ENCODE measurements at regions not wholly inside any gene's neighbourhood (a gene's known extent, or its start where the extent isn't known, plus 50 kb on each side); places are given as distances from the start of the nearest gene placed in this dataset.
"Not testable (repeated sequence)": the region's sequence is repeated elsewhere in the genome, so short reads cannot be mapped to it uniquely, and the experiment has no call there.

DNA sequence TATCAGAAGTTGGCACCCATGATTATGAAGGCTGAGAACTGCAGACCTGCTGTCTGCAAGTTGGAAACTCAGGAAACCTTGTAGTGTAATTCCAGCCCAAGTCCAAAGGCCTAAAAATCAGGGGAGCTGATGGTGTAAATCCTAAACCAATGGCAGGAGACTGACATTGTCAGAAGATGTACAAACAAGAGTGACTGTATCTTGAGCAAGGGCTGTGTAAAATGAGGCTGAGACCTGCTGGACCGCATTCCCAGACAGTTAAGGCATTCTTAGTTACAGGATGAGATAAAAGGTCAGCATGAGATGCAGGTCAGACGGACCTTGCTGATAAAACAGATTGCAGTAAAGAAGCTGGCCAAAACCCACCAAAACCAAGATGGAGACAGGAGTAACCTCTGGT, 147.7 kb downstream of the COG6 start:
- DNase-seq, result no peak

DNA sequence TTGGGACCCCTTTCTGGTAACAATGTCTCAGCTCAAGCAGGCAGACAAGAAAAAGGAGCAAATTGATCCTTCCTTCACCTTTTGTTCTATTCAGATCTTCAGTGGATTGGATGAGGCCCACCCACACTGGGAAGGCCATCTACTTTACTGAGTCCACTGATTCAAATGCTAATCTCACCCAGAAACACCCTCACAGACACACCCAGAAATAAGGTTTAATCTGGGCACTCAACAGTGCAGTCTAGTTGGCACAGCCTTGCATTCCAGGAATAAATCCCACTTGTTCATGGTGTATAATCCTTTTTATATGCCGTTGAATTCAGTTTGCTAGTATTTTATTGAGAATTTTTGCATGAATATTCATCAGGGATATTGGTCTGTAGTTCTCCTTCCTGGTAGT, 148.4 kb downstream of the COG6 start:
- no peak for DNase-seq

DNA sequence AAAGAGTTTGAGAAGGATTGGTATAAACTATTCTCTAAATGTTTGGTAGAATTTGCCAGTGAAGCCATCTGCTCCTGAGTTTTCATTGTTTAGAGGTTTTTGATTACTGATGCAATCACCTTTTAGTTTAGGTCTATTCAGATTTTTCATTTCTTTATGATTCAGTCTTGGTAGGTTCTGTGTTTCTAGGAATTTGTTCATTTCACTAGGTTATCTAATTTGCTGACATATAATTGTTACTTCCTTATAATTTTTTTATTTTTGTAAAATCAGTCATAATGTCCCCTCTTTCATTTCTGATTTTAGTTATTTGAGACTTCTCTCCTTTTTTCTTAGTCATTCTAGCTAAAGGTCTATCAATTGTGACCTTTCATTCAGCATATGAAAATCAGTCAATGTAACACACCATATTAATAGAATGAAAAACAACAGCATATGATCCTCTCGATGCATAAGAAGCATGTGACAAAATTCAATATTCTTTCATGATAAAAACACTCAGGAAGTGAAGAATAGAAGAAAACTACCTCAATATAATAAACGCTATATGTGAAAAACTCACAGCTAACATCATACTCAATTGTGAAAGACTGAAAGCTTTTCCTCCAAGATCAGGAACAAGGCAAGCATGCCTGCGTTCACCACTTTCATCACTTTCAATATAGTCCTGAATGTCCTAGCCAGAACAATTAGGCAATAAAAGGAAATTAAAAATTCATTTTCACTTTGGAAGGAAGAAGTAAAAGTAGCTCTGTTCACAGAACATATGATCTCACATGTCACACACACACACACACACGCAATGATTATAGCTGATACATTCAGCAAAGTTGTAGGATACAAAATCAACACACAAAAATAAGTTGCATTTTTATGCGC, 149.1 kb downstream of the COG6 start:
- DNase-seq, result no peak

DNA sequence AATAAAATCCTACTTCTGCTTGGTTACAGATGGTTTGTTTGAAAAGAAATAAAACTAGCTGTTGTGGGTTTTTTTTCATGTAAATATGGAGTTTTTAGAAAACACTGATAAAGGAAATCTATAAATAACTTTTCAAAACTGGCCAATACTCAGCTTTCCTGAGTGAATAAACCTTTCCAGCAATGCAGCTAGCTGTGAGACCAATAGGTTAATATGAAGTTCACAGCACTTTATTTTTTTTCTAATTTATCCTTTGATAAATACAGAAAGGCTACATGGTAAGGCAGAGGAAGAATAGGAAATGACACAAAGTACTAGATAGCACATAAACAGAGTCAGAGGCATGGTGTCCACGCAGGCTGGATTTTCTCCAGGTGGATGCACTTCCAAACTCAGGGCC, 154.0 kb downstream of the COG6 start:
- DNase-seq, result no peak

DNA sequence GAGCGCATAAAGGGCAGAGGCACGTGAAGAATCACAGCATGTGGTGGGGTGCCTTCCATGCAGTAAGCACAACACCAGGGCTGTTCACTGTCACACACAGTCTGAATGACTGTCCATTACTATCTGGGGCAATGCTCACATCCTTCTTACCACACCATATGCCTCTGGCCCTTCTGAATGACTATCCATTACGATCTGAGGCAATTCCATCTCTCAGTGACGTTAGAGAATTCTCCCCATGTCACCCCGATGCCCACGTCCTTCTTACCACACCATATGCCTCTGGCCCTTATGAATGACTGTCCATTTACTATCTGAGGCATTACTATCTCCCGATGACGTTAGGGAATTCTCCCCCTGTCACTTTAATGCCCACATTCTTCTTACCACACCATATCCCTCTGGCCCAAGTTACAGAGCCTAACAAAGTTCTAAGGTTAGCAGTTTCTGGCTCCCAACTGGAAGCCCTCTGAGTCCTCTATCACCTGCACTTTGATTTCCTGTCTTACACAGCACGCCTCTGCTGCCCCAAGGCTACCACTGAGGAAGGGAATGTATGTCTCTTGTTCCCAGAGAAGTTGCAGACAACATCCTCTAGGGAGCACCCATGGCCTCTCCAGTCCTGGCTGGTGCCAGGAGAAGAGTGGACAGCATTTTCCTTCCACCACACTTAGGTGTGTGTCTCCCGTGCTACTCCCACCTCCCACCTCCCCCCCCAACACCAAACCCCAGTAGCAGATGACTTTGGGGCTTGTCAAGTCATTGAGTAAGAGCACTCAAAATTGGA, 154.8 kb downstream of the COG6 start:
- DNase-seq, result no peak

DNA sequence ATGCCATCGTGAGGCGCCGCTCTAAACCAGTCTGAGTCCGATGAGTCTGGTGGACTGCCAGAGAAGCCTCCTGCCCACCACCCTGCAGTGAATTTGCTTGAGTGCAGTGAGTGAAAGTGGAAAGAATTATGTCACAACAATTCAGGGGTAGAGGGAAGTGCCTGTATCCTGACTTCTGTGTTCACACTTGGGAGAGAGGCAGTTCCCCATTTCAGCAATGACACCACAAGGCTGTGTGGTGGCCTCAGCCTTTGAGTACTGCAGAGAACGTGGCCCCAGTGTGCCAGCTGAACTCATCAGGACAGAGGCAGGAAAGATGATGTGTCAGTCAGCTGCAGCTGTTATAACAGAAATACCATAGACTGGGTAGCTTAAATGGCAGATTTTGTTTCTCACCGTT, 155.6 kb downstream of the COG6 start:
- no peak for DNase-seq

DNA sequence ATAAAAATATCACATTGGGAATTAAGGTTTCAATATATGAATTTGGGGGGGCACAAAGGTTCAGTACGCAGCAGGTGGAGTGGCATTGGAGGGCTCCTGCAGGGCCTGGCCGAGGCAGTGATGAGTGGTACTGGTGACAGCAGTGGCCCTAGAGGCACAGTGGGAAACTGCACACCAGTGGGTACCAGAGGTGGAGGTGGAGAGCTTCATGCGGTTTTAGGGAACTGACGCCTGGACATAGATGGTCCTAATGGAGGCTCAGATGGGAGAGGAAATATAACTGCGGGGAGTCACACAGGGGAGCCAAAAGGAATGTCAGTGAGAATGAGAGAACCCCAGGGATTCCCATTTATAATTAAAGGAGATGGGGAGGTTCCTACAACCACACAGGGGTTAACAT, 156.2 kb downstream of the COG6 start:
- DNase-seq, result no peak

DNA sequence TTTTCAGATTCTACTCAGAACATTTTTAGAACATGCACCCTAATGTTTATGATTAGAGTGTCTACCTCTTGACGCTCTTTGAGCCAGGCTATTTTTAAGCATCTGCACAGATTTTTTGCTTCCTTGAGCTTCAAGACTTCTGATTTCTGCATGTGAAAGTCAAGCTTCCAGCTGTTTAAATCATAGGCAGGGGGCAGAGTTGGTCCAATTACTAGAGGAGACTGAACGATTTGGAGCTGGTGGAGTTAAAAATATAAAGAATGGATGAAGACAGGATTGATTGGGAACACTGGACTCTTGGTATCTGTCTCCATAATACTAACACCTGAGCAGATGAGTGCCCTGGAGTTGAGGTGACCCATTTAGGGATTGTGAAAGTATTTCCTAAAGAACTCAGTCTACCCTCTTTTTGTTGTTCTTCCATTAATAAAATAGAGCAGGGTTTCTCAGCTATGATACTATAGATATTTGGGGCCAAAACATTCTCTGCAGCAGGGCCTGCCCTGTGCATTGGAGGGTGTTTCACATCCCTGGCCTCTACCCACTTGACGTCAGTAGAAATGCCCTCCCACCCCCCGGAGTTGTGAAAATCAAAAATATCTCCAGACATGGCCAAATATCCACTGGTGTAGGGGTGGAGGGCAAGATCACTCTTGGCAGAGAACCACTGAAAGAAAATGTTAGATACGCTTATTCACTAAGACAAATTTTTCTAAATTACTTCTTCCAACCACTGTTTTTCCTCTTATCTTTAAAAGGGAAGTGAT, 160.1 kb downstream of the COG6 start:
- DNase-seq, result no peak

DNA sequence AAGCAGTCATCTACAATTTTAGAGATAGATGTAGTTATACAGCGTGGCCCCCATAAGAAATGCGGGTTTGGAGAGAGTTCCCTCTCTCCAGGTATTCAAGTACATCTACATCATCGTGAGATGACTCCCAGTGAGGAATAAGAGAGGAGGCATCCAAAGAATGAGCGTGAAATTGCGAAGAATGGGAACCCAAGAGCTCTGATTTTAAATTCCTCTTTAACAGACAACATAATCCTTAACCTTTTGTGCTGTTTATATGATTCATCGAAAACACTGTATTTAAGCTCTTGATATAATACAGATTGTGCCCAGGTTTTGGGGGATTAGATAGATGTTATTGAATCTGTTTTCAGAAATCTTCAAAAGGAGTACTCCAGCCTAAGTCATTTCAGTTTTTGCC, 161.5 kb downstream of the COG6 start:
- no peak for DNase-seq

DNA sequence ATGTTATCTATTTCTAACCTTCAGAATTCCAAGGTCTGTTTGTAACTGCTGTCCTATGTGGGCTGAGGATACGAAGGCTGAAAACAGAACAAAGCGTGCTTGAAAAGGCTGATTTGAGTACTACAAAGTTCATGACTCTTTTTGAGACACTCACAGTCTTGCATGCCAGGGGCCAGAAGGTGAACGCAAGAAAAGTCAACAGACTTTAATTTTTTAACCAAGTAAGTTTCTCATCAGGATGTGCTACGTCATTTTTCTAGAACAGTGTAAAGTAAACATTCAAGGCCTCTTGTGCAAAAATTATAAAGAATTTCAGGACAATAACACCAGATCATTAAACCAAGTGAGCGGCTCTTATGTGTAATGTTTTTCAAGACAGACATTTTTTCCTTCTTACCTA, 163.5 kb downstream of the COG6 start:
- DNase-seq, result no peak

DNA sequence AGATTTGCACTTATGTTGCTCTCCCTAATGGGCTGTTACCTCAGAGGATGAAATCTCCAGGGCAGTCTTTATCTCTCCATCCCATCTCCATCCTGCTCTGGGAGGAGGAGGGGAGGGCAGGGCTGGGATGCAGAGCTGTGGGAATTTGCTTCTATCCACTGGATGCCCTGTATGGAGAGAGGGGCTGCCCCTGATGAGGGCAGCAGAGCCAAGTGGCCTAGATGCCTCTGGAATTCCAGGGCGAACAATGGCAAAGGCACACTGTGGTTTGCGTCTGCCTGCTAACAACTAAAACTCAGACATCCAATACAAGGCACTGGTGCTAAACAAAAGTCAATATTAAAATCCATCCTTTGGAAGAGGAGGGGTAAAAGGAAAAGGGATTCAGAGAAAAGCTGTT, 165.1 kb downstream of the COG6 start:
- DNase-seq, result no peak

DNA sequence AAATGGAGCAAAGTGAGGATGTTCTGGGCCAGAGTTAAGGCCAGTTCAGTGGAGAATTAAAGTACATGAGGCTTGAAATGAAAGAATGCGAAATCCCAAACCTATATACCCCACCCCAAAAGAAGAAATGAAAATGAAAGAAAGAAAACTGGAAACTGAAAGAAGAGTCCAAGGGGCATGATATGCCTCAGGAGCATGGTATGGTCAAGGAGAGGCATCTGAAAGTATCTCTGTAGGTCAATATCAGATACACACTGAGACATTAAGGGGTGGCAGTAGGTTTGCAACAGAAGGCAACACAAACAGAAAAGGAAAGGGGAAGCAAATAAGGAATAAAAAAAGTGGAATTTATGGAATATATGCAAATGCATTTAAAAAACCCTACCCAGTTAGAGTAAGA, 166.5 kb downstream of the COG6 start:
- no peak for DNase-seq

DNA sequence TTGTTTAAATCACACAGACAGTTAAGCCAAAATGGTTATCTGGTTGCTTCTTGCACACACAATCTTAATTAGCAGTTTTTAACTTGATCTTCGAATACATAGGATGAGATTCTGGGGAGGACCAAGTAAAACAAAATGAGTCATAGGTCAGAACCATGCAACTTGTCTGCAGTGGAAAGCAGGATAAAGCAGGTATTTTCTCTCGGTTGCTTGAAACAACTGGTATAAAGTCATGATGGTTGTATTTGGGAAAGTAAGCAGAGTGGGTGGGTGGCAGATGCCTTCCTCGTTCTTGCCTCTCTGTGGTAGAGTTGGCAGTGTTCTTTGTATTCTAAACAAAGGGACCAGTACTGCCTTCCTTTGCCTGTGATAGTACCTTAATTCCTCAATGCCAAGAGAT, 167.0 kb downstream of the COG6 start:
- DNase-seq, result no peak

DNA sequence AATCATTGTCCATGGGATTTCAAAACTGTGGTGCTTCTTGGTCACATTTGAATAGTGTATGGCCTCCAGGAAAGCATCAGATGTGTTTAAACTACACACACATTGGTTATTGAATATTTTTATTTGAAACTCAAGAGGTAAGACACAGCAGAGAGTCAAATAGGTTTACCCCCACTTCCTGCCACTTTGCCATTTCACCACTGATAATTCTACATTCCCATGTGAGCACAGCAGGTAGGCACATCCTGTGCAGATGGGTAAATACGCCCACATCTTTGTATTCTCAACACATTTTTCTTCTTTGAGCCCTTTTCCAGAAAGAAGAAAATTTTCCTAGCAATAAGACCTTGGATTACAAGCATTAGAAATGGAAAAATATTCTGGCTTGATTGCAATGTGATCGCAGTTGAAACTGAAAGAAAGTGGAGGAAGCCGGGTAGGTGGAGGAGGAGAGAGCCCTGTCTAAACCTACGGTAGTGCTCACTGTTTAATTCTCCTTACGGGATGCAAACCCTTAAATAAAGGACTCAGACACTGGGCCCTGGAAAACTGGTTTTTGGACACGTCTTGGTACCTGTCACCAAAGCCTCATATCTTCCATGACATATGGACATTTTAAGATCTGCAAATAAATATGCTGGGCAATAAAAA, 167.7 kb downstream of the COG6 start:
- no peak for DNase-seq

DNA sequence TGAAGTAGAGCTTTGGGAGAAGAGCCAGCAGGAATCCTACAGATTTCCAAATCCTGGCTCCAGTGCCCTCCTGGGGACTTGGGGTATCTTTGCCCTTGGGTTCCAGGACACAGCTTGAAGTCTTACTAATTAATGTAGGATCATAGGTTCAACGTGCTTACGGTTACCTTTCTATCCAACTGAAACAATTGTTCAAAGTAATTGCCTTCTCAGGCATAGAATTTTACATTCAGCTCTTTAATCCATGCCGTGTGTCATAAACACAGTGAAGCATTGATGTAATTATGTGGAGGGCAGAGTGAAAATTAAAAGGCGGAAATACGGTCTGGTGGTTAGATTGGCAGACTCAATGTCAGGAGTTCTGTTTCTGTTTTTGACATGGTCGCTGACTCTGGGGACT, 170.4 kb downstream of the COG6 start:
- DNase-seq, result no peak

DNA sequence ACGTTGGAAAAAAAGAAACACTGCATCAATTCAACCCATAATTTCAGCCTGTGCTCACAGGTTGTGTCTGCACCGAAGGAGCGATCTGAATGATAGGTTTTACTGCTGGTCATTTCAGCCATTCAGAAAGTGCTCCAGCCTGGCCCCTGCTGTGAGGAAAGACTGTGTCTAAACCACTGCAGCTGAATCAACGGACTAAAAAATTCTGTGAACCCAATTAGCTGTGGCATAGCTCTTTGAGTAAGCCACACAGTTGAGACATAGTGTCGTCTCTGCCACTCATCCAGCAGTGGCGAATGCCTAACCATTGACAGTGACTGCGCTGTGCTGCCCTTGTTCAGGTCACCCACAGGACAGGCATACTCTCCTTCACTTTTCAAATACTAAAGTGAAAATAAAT, 179.8 kb downstream of the COG6 start:
- DNase-seq, result no peak

DNA sequence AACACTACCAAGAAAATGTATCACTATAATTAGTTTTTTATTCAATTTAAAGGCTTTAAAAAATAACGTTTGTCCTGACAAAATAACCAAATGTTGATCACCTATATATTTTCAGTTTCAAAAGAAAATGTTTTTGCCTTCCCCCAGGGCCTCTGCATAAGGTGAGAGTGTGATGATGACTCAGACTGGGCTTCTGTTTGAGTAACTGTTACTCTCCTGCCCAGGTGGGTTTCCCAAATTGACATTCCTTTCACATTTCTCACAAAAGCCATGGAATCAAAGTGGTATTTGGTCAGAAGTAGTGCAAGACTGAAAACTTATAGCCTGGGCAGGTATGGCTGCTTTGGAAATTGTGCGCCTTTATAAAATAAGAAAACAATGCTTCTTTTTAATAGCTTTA, 180.6 kb downstream of the COG6 start:
- no peak for DNase-seq

DNA sequence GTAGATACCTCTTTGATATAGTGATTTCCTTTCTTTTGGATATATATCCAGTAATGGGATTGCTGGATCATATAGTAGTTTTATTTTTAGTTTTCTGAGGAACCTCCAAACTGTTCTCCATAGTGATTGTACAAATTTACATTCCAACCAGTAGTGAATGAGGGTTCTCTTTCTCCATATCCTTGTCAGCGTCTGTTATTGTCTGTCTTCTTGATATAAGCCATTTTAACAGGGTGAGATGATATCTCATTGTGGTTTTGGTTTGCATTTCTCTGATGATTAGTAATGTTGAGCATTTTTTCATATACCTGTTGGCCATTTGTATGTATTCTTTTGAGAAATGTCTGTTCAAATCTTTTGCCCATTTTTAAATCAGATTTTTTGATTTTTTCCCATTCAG, 182.4 kb downstream of the COG6 start:
- not testable (repeated sequence) for DNase-seq

DNA sequence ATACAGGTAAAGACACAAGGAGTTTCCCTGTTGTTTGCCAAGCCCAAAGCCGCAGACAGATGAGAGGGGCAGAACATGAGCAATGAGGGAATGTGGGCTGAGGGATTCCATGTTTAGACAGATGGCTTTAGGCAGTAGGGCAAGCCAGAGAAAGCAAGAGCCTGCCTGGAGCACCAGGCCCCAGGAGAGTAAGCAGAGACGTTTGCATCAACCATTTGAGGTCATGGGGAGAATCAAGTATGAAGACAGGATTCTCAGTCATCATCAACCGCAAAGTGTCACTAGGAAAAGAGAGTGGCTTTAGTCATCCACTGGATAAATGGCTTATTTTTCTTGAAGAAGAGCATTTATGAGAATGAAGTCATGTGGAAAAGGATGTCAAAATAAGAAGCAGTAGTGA, 184.7 kb downstream of the COG6 start:
- DNase-seq, result no peak

DNA sequence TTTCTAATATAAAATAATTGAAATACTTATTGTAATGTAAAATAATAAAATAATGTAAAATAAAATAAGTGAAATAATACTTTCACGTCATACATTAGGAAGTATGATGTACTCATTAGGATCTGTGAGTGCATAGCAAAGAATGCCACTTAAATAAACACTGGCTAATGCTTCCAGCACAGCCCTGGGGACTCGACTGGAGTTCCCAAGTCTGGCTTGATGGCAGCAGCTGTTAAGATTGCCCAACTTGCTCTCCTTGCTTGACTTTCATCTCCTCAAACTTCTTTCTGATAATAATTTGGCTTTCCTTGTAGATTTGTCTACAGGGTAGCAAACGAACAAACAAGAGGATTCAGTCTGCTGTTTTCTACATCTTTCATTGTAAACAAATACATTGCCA, 191.9 kb downstream of the COG6 start:
- no peak for DNase-seq

DNA sequence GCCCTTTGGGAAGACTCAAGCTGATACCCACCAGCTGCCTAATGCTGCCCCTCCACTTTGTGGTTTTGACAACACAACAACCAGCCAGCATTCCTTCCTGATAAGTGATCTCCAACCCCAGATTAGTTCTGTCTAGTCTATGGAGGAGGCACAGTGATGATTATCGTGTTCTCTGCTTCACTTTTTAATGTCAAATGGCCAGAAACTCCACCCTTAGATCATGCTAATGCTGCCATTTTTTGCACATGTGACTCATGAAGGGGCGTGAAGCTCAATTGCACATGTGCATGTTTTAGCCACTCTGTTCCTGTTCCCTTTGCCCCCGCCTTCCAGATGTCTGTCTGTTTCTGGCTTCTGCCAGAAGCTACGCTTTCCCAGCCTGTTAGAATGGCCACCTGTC, 199.8 kb downstream of the COG6 start:
- no peak for DNase-seq

DNA sequence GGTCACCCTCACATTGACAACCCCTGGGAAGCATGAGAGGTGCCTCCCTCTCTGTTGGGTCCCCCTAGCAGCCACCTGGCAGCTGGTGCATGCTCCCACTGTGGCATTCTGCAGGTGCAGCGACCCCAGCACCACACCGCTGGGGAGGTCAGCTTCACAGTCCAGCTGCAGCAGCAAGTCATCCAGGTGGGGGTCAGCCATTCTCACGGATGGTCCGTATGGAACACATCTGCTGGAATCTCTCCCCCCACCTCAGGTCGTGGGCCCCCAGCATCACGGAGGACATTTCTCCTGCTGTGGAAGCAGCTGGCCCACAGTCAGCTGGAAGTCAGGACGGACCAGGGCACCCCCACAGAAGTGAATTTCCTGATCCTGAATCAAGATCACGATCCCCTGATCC, 201.3 kb downstream of the COG6 start:
- no peak for DNase-seq

DNA sequence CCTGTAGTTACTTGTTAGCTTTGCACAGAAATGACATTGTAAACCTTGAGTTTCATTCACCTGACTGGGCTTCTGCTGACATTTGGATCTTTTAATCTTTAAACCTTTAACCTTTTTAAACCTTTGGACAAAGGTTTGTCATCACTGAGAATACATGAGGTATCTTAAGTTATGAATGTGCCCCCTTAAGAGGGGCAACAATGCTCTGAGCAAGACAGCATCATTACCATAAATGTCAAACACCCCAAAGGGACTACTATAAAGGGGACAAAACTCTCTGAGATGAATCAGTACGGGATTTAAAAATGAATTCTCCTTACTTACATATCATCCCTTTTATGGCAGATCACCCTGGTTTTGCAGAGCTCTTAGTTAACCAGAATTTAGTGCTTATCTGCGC, 203.3 kb downstream of the COG6 start:
- DNase-seq, result no peak
